ENCODE measurements at regions not wholly inside any gene's neighbourhood (a gene's known extent, or its start where the extent isn't known, plus 50 kb on each side); places are given as distances from the start of the nearest gene placed in this dataset.

GRCh38 chr13:99811067-99811700, 160.4 kb downstream of the ZIC5 start:
- TF ChIP-seq, protein P1, sequence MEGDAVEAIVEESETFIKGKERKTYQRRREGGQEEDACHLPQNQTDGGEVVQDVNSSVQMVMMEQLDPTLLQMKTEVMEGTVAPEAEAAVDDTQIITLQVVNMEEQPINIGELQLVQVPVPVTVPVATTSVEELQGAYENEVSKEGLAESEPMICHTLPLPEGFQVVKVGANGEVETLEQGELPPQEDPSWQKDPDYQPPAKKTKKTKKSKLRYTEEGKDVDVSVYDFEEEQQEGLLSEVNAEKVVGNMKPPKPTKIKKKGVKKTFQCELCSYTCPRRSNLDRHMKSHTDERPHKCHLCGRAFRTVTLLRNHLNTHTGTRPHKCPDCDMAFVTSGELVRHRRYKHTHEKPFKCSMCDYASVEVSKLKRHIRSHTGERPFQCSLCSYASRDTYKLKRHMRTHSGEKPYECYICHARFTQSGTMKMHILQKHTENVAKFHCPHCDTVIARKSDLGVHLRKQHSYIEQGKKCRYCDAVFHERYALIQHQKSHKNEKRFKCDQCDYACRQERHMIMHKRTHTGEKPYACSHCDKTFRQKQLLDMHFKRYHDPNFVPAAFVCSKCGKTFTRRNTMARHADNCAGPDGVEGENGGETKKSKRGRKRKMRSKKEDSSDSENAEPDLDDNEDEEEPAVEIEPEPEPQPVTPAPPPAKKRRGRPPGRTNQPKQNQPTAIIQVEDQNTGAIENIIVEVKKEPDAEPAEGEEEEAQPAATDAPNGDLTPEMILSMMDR (IDR thresholded peaks at IDR 0.05; ENCODE audit: borderline replicate concordance, extremely low read depth, low read length, poor library complexity, severe bottlenecking), result no peak
- TF ChIP-seq EZH2 (IDR thresholded peaks at IDR 0.05; ENCODE audit: borderline replicate concordance, low read depth, low read length, severe bottlenecking), result no peak
